ENCODE measurements at regions not wholly inside any gene's neighbourhood (a gene's known extent, or its start where the extent isn't known, plus 50 kb on each side); places are given as distances from the start of the nearest gene placed in this dataset.

DNA sequence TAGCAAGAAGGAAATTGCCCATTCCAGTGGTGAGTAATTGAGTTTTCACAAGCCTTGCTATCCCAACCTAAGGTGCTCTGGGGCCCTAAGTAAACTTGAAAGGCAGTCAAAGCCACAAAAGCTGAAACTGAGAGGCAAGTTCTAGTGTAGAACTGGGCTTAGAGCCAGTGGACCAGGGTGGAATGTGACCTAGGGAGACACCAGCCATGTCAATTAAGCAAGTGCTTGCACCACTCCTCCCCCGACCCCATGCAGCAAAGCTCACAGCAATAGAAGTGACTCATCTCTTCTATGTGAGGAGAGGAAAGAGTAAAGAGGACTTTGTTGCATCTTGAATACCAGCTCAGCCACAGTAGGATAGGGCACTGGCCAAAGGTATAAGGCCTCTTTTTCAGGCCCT, 486.1 kb upstream of the POU3F4 start:
- Histone ChIP-seq H3K9me3 (no peaks in the 10 kb centered on the region), H3K27me3 (no peaks in the 10 kb centered on the region), H3K27ac (no peak overlapping the region), H3K4me1 (no peaks in the 10 kb centered on the region), H3K36me3 (no peaks in the 10 kb centered on the region), H3K4me3 (no peak overlapping the region)
- TF ChIP-seq EP300 (IDR thresholded peaks at IDR 0.05; ENCODE audit: low read depth) (no peak), POLR2AphosphoS5 (IDR thresholded peaks at IDR 0.05) (no peak), POLR2A (IDR thresholded peaks at IDR 0.05) (no peak), CTCF (IDR thresholded peaks at IDR 0.05) (no peak)
- in situ Hi-C loops (cut with MboI; ENCODE audit: low pct_ligation_motif_present in 1 of 4, low pct_unique_long_range_greater_than_20kb in 1 of 4, low sequenced_read_pairs in 3 of 4): no loop called here
- DNase-seq: no peak
- intact Hi-C loops (cut with DNase I; ENCODE audit: low total_unique reads): no loop called here
- 58% methylated on average over 1 of the region's 1 CpG; no CpG with 5 or more reads in 1 of the 2 donors for WGBS, 2 donors (ENCODE audit: low coverage in 1 of 2)
